ENCODE measurements at regions not wholly inside any gene's neighbourhood (a gene's known extent, or its start where the extent isn't known, plus 50 kb on each side); places are given as distances from the start of the nearest gene placed in this dataset.

- TF ChIP-seq CTCF (IDR thresholded peaks at IDR 0.05) = no peak
- no peak for TF ChIP-seq POLR2AphosphoS5 (IDR thresholded peaks at IDR 0.05)
- TF ChIP-seq POLR2A (IDR thresholded peaks at IDR 0.05) = no peak
Measured at GRCh38 chr15:70208332-70208731, 110.6 kb upstream of the TLE3 start.

Data from prostate gland (tissue), 2 donors.